ENCODE measurements at regions not wholly inside any gene's neighbourhood (a gene's known extent, or its start where the extent isn't known, plus 50 kb on each side); places are given as distances from the start of the nearest gene placed in this dataset.

DNA sequence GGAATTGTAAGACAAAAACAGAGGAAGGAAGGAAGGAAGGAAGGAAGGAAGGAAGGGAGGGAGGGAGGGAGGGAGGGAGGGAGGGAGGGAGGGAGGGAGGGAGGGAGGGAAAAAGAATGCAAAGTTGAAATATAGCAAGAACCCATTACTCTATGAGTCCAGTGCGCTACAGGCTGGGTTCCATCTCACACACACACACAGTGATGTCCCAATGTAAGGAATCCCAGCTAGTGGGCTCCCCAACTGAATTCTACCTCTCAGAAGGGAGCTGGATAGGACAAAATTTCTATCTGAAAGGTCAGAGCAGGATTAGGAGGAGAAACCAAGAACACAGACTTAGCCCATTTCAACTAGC lies 173.4 kb downstream of the DAD1 start:
- DNase-seq (ENCODE audit: low read depth in 2 of 2) = no peak

GRCh38 chr14:22414876-22415604 lies 174.0 kb downstream of the DAD1 start:
- no peak for DNase-seq (ENCODE audit: low read depth in 2 of 2)

DNA sequence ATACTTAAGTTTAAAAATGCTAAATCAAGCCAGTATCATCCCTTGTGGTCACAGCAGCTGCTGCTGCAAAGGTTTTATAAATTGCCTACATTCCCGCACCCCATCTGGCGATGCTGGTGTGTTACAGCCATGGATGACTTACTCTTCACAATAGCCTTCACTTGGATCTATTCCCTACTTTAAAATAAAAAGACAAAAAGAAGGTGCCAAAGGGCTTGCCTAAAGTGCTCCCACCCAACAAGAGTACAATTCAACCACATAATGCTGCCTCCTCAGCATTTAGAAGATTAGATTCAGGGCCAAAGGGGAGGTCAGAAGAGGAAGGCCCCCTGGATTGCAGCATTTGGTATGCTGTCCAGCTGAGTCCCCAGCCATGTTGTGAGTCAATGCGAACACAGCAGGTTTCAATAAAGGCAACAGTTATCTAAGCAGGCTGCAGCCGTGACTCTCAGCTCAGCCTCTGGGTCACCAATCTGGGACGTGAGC lies 176.1 kb downstream of the DAD1 start:
- no peak for DNase-seq (ENCODE audit: low read depth in 2 of 2)

DNA sequence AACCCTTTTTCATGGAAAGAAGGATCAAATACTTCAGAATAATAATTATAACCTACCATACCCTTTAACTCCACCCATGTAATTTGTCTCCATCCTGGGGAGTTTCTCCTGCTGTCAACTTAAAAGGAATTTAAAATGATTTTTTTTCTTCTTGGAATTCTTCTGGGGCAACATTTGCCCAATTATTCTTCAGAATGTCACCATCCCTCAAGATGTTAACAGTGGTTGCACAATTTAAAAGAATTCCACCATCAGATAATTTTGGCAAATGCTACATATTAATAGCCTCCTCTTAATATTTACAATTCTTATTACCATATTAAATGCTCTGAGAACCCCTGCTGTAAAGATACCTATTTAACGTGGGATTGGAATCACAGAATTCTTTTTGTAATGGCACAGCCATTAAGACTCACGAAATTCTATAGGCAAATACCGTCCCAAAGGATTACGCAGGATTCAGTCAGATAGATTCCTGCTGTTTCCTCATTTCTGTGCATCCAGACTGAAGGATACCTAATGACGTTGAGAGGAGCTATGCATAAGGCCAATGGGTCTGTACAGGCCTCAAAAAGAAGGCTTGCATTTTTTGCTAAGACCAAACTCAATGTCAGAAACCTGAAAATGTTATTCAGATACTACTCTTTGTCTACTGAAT lies 177.5 kb downstream of the DAD1 start:
- DNase-seq (ENCODE audit: low read depth in 2 of 2) = no peak

DNA sequence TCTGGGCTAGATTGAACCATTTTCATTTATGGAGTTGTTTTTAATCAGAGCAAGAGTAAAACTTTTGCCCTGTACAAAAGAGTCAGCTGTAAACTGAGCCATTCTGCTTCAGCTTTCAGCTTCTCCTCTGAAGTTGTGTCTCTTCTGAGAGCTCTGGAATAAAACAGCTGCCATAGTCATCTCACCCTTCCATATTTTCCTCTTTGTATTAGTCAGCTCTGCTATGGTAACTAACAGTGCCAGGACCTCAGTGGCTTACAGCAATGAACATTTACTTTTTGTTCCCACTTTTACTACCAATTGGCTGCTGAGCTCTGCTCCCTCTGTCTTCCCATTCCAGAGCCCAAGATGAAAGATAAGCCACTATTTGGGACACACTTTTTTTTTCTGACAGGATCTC lies 178.5 kb downstream of the DAD1 start:
- no peak for DNase-seq (ENCODE audit: low read depth in 2 of 2)

DNA sequence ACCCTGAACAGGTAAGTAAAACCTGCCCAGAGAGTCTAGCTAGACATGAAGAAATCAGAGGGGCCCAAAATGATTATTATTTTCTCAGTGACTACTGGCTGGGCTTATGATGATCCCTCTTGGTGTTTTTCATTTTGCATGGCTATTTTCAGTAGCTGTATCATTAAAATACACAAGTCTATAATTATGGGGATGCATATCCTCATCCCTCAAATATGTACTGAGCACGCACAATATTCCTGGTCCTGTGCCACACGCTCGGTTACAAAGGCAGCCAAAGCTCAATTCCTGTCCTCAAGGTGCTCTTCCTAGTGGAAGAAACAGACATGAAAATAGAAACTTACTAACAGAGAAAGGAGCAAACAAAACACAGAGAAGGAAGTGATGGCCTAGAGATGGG lies 180.0 kb downstream of the DAD1 start:
- DNase-seq (ENCODE audit: low read depth in 2 of 2) = no peak

- DNase-seq (ENCODE audit: low read depth in 2 of 2) = no peak
Measured at GRCh38 chr14:22408547-22408946, 180.5 kb downstream of the DAD1 start.

DNA sequence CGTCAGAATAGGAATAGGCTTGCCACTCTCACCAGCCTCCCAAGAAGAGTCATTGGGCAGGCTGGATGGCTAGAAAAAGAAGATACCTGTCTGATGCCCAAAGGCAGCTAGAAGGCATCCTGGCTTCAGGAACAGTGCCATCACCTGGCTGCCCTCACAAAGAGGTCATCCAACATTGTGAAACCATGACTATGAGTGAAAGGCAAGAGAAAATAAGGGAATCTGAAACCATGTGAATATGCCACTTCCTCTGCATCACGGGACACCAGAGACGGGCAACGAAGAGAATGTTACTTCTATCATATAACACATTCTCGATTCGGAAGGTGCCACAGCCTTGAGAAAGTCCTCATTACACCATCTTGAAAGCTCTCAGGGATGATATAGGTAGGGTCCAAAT lies 182.0 kb downstream of the DAD1 start:
- DNase-seq (ENCODE audit: low read depth in 2 of 2) = no peak

- DNase-seq (ENCODE audit: low read depth in 2 of 2) = no peak
Measured at GRCh38 chr14:22405201-22405600, 183.8 kb downstream of the DAD1 start.

- DNase-seq (ENCODE audit: low read depth in 2 of 2) = no peak
Measured at GRCh38 chr14:22403296-22403695, 185.7 kb downstream of the DAD1 start.

DNA sequence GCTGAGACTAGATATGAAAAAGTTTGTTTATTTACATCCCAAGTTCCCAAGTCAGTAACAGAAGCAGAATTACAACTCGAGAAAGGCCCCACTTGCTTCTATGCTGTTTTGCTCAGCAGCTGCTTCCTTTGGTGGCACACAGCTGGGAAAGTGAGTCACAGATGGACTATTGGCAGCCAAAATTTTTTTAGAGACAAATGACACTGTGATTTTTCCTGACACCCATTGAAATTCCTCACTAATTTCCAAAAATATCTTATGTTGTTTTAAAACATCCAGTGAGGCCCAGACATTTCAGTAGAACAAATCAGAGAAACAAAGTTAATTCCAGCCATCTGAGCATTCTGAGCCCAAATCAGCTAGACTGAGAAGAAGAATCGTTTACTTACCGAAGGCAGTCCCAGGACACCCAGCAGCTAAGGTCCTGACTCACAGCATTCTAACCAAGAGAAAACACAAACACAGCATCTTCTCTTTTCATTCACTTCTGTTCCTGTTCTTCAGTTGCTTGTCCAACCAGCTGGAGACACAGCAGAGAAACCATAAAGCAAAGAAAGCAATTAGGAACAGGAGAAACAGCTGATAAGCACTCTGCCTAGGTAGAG lies 188.3 kb downstream of the DAD1 start:
- DNase-seq (ENCODE audit: low read depth in 2 of 2) = no peak

- DNase-seq (ENCODE audit: low read depth in 2 of 2) = no peak
Measured at GRCh38 chr14:22399776-22400175, 189.2 kb downstream of the DAD1 start.

- DNase-seq (ENCODE audit: low read depth in 2 of 2) = no peak
Measured at GRCh38 chr14:22397221-22397737, 191.7 kb downstream of the DAD1 start.

DNA sequence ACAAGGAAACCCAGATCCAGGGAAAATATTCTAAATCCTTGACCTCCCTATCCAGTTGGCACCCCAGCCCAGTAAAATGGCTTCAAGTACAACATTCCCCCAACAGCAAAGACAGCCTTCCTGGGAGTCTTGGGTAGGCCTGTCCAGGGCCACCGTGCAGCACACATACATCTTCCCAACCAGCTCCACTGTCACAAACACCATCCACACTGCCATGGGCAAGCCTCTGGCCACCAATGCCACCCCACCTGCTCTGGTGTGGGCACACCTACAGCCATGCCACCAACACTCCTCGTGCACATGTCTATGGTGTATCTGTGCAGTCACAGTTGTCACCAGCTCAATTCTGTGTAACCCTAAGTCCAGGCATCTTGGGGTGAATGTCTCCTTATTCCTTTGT lies 193.2 kb downstream of the DAD1 start:
- no peak for DNase-seq (ENCODE audit: low read depth in 2 of 2)

GRCh38 chr14:22394616-22395015 lies 194.4 kb downstream of the DAD1 start:
- no peak for DNase-seq (ENCODE audit: low read depth in 2 of 2)

GRCh38 chr14:22393796-22394195 lies 195.2 kb downstream of the DAD1 start:
- no peak for DNase-seq (ENCODE audit: low read depth in 2 of 2)

DNA sequence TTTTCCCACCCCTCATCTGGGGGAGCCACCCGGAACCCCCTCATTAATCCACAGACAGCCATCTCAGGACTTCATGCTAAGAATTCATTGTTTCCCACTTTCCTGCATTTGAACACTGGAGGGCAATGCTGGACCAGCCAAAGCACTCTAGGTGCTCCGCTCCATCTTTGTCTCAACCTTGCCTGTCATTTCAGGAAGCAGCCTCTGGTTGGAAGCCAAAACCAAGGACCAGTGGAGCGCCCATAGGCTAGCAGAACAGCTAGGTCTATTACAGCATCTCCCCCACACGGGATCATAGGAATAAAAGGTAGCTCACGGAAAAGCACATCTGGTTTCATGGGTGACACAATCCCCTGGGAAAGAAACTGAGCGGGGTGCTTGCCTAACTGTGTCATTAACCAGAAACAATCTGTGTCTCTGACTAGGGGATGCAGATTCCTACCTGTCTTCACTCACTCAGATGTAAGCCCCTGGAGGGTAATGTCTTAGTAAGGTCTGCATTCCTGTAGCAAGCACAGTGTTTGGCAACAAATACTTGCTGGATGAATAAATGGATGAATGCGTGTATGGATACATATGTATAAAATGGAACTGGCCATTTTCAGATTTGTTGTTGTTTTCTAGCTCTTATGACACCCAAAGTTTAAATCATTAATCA lies 197.0 kb downstream of the DAD1 start:
- DNase-seq (ENCODE audit: low read depth in 2 of 2) = no peak

DNA sequence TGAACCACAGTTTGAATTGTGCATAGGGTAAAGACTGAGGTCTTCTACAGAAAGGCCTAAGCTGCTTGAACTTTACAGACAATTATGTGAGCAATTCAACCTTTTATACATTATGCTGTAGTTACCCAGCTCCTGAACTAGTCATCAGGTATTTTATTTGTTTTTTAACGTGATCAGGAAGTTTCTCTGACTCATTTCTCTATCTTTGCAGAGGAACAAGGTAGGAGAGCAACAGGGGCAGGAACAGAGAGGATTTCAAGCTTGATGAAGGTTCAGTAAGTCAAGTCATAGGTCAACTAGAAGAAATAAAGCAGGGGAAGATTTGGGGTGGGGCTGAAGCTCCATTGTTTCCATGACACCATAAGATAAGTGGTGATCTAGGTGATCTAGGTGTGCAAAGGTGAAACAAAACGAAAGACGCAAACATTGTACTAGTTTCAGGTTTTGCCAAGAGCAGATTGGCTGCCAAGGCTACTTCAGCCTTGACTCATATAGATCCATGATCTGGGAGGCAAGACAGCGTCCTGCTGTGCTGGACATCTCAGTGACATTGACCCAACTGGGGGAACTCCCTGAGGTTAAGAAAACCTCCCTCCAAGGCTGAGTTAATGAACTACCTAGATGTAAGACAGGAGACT lies 198.1 kb downstream of the DAD1 start:
- DNase-seq (ENCODE audit: low read depth in 2 of 2) = no peak

GRCh38 chr14:22390195-22390594 lies 198.8 kb downstream of the DAD1 start:
- no peak for DNase-seq (ENCODE audit: low read depth in 2 of 2)

GRCh38 chr14:22388669-22389595 lies 200.1 kb downstream of the DAD1 start:
- DNase-seq (ENCODE audit: low read depth in 2 of 2) = peak in 1 of 2 experiments; percentile 48

DNA sequence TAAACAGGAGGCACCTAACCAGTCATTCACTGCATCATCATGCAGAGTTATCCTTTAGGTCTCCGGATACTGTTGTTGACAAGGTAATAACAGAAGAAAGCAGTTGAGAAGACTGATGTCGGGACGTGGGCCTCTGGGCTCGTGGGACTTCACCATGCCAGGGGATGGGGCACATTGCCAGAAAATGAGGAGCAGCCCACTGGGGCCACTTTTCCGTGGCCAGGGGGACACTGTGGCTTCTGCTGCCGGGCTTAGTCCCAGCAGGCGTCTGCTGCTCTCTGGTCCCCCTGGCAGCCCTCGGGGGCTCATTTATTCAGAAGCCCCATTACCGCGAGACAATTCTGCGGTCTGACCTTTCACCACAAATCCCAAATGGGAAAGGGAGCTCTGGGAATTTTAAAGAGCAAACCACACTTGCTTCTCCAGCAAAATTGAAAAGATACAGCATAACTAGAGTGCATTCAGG lies 201.2 kb downstream of the DAD1 start:
- no peak for DNase-seq (ENCODE audit: low read depth in 2 of 2)
